HCT116 (cell line): ENCODE measurements at regions not wholly inside any gene's neighbourhood (a gene's known extent, or its start where the extent isn't known, plus 50 kb on each side); places are given as distances from the start of the nearest gene placed in this dataset.

Experiments used
- CEBPB ChIP-seq: IDR thresholded peaks from 2 replicates; pipeline ENCODE4 v1.6.1; 2012; ENCODE audit warnings: low read depth
- CTCF ChIP-seq, 3 experiments: fragments of 200-600 bp in 1 of 3; sonication (generic) in 1 of 3; IDR thresholded peaks in 2 of 3; conservative IDR thresholded peaks in 1 of 3; 2 replicates each; pipeline ENCODE4 v1.5.1; 2012 to 2017; ENCODE audit warnings: low read depth in 2 of 3, low read length in 2 of 3, antibody characterized with exemption in 1 of 3, borderline replicate concordance in 1 of 3, control low read depth in 1 of 3, mild to moderate bottlenecking in 1 of 3, mixed read lengths in 1 of 3, mixed run types in 1 of 3, moderate library complexity in 1 of 3; ENCODE audit not compliant: insufficient read depth in 1 of 3
- EGR1 ChIP-seq: IDR thresholded peaks from 2 replicates; pipeline ENCODE4 v1.6.1; 2012; ENCODE audit warnings: low read depth
- EZH2 ChIP-seq: fragments of 200-600 bp; sonication (generic); IDR thresholded peaks from 2 replicates; pipeline ENCODE4 v1.6.1; 2017; ENCODE audit warnings: antibody characterized with exemption, mixed run types
- POLR2A ChIP-seq: IDR thresholded peaks from 2 replicates; pipeline ENCODE4 v1.7.0; 2011; ENCODE audit warnings: borderline replicate concordance; ENCODE audit not compliant: insufficient read depth, insufficient read length; ENCODE audit errors: extremely low read depth
- SP1 ChIP-seq: IDR thresholded peaks from 2 replicates; pipeline ENCODE4 v1.6.1; 2012; ENCODE audit warnings: low read depth
- ZNF274 ChIP-seq: fragments of 200-500 bp; sonication (Bioruptor generic); IDR thresholded peaks from 2 replicates; pipeline ENCODE4 v1.6.1; 2014; ENCODE audit warnings: mild to moderate bottlenecking, low read depth, low read length, inconsistent platforms
- TF ChIP-seq, protein P1 (sequence below): IDR thresholded peaks from 2 replicates; pipeline ENCODE4 v1.6.1; 2012; ENCODE audit warnings: low read depth

DNA sequence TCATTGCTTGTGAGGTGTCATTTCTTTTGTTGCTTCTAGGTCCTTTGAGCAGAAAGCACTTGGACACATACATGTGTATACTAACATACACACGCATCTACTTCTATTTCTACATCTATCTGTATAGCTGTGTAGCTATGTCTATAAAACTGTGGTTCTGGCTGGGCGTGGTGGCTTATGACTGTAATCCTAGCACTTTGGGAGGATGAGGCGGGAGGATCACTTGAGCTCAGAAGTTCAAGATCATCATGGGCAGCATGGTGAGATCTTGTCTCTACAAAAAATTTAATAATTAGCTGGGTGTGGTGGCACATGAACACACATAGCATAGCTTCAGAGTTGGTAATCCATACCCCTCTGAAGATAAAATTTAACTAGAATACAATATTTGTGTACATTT is 65.0 kb upstream of the MAGI1 start:
- TF ChIP-seq CTCF (IDR thresholded peaks at IDR 0.05 in 2 of 3, conservative IDR thresholded peaks at IDR 0.05 in 1 of 3; ENCODE audit: borderline replicate concordance in 1 of 3, insufficient read depth in 1 of 3, low read depth in 2 of 3, low read length in 2 of 3) (no peak), ZNF274 (no peak), EGR1 (no peak), POLR2A (no peak), EZH2 (no peak), SP1 (no peak), CEBPB (no peak)
- TF ChIP-seq, protein P1, sequence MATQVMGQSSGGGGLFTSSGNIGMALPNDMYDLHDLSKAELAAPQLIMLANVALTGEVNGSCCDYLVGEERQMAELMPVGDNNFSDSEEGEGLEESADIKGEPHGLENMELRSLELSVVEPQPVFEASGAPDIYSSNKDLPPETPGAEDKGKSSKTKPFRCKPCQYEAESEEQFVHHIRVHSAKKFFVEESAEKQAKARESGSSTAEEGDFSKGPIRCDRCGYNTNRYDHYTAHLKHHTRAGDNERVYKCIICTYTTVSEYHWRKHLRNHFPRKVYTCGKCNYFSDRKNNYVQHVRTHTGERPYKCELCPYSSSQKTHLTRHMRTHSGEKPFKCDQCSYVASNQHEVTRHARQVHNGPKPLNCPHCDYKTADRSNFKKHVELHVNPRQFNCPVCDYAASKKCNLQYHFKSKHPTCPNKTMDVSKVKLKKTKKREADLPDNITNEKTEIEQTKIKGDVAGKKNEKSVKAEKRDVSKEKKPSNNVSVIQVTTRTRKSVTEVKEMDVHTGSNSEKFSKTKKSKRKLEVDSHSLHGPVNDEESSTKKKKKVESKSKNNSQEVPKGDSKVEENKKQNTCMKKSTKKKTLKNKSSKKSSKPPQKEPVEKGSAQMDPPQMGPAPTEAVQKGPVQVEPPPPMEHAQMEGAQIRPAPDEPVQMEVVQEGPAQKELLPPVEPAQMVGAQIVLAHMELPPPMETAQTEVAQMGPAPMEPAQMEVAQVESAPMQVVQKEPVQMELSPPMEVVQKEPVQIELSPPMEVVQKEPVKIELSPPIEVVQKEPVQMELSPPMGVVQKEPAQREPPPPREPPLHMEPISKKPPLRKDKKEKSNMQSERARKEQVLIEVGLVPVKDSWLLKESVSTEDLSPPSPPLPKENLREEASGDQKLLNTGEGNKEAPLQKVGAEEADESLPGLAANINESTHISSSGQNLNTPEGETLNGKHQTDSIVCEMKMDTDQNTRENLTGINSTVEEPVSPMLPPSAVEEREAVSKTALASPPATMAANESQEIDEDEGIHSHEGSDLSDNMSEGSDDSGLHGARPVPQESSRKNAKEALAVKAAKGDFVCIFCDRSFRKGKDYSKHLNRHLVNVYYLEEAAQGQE = no peak
